K562 (cell line): ENCODE measurements at regions not wholly inside any gene's neighbourhood (a gene's known extent, or its start where the extent isn't known, plus 50 kb on each side); places are given as distances from the start of the nearest gene placed in this dataset.

Source experiments
- ELF4 ChIP-seq: fragments of 450-650 bp; formaldehyde crosslinking; IDR thresholded peaks from 2 replicates; pipeline ENCODE4 v1.4.0; 2022; ENCODE audit warnings: missing genetic modification characterization
- FOS ChIP-seq: IDR thresholded peaks from 3 replicates; pipeline ENCODE4 v1.6.1; 2011; ENCODE audit not compliant: insufficient read length; ENCODE audit errors: extremely low read depth
- HDAC6 ChIP-seq: IDR thresholded peaks from 2 replicates; pipeline ENCODE4 v1.6.1; 2012; ENCODE audit warnings: low read depth, mild to moderate bottlenecking, control low read depth, inconsistent platforms, low read length, moderate library complexity
- HNRNPL ChIP-seq: fragments of 200-400 bp; formaldehyde crosslinking; IDR thresholded peaks from 2 replicates; pipeline ENCODE4 v1.6.1; 2017; ENCODE audit warnings: low read depth, mild to moderate bottlenecking, low read length
- IRF2 ChIP-seq: sonication (generic); formaldehyde crosslinking; IDR thresholded peaks from 2 replicates; pipeline ENCODE4 v1.8.1; 2022; ENCODE audit warnings: mild to moderate bottlenecking, missing genetic modification reagents
- KHSRP ChIP-seq: fragments of 450-650 bp; IDR thresholded peaks from 2 replicates; pipeline ENCODE4 v1.6.1; 2017
- ZNF311 ChIP-seq: fragments of 250-450 bp; sonication (Bioruptor Pico); IDR thresholded peaks from 2 replicates; pipeline ENCODE4 v1.4.0; 2020; ENCODE audit warnings: mild to moderate bottlenecking, moderate library complexity
- ZNF318 ChIP-seq, 2 experiments: fragments of 450-650 bp; IDR thresholded peaks; 2 replicates each; pipeline ENCODE4 v1.6.1; 2016; ENCODE audit warnings: mild to moderate bottlenecking in 2 of 2, borderline replicate concordance in 1 of 2, low read depth in 1 of 2, moderate library complexity in 1 of 2
- ZSCAN32 ChIP-seq: fragments of 450-650 bp; formaldehyde crosslinking; IDR thresholded peaks from 2 replicates; pipeline ENCODE4 v1.4.0; 2020; ENCODE audit warnings: mild to moderate bottlenecking, moderate library complexity

GRCh38 chr17:70976447-70976846 is 807.1 kb downstream of the KCNJ2 start (continued):
- TF ChIP-seq HNRNPL (no peak), ELF4 (CRISPR knock-in tag) (no peak), FOS (no peak), ZNF311 (no peak), ZNF318 (IDR thresholded peaks at IDR 0.05; ENCODE audit: borderline replicate concordance in 1 of 2, low read depth in 1 of 2) (no peak), HDAC6 (no peak), IRF2 (no peak), ZSCAN32 (CRISPR knock-in tag) (no peak), KHSRP (no peak)
